ENCODE measurements at regions not wholly inside any gene's neighbourhood (a gene's known extent, or its start where the extent isn't known, plus 50 kb on each side); places are given as distances from the start of the nearest gene placed in this dataset.

- TF ChIP-seq CTCF (IDR thresholded peaks at IDR 0.05; ENCODE audit: control extremely low read depth in 1 of 3, insufficient read depth in 1 of 3, low read depth in 1 of 3, low read length in 3 of 3): no peak
- TF ChIP-seq SP1 (IDR thresholded peaks at IDR 0.05; ENCODE audit: low read depth, low read length): no peak
- no peak for TF ChIP-seq ATF2 (IDR thresholded peaks at IDR 0.05; ENCODE audit: low read length)
- TF ChIP-seq YY1 (IDR thresholded peaks at IDR 0.05; ENCODE audit: low read depth, low read length): no peak
- no peak for TF ChIP-seq CBX8 (IDR thresholded peaks at IDR 0.05; ENCODE audit: borderline replicate concordance, low read depth, low read length)
- TF ChIP-seq RNF2 (IDR thresholded peaks at IDR 0.05; ENCODE audit: borderline replicate concordance, low read depth, low read length, missing control alignments, poor library complexity, severe bottlenecking): no peak
These were observed 51.8 kb upstream of the LINGO1 start (continued) for GRCh38 chr15:77684341-77685081.

Data from H1 (cell line).